Endodermal cell (in vitro differentiated cells): ENCODE measurements at regions not wholly inside any gene's neighbourhood (a gene's known extent, or its start where the extent isn't known, plus 50 kb on each side); places are given as distances from the start of the nearest gene placed in this dataset.
"Not testable (repeated sequence)": the region's sequence is repeated elsewhere in the genome, so short reads cannot be mapped to it uniquely, and the experiment has no call there.

ENCODE experiments used
- DNase-seq: peaks from one replicate; pipeline ENCODE4 v3.0.0-alpha.2; 2017
- H3K27ac ChIP-seq: 2 replicates; pipeline ENCODE4 v1.5.1; 2013; ENCODE audit warnings: mild to moderate bottlenecking, low read depth, low read length, moderate library complexity
- H3K27me3 ChIP-seq: 2 replicates; pipeline ENCODE4 v1.6.1; 2013; ENCODE audit warnings: mild to moderate bottlenecking, low read length, moderate library complexity; ENCODE audit not compliant: insufficient read depth, control insufficient read depth, poor library complexity, severe bottlenecking
- H3K36me3 ChIP-seq: 2 replicates; pipeline ENCODE4 v1.7.0; 2013; ENCODE audit warnings: mild to moderate bottlenecking, low read length, moderate library complexity; ENCODE audit not compliant: control insufficient read depth, insufficient read depth
- H3K4me1 ChIP-seq: one replicate; pipeline ENCODE4 v1.7.0; 2013; ENCODE audit warnings: low read length; ENCODE audit not compliant: control insufficient read depth, insufficient read depth
- H3K4me3 ChIP-seq: 2 replicates; pipeline ENCODE4 v1.5.1; 2013; ENCODE audit warnings: mild to moderate bottlenecking, low read length, moderate library complexity
- H3K9ac ChIP-seq: 2 replicates; pipeline ENCODE4 v1.6.1; 2013; ENCODE audit warnings: mild to moderate bottlenecking, low read length, moderate library complexity; ENCODE audit not compliant: poor library complexity, severe bottlenecking; ENCODE audit errors: extremely low read depth
- H3K9me3 ChIP-seq: 2 replicates; pipeline ENCODE4 v1.6.1; 2013; ENCODE audit warnings: mild to moderate bottlenecking, low read length, moderate library complexity; ENCODE audit not compliant: control insufficient read depth
- H3K27ac Mint-ChIP-seq: 2 replicates; pipeline ENCODE4 v1.8.0; 2020; ENCODE audit warnings: mixed read lengths
- H3K27me3 Mint-ChIP-seq: 2 replicates; pipeline ENCODE4 v1.8.0; 2021; ENCODE audit warnings: mild to moderate bottlenecking, mixed read lengths; ENCODE audit not compliant: insufficient read depth
- H3K36me3 Mint-ChIP-seq: 2 replicates; pipeline ENCODE4 v1.8.0; 2020; ENCODE audit warnings: low read depth, mixed read lengths
- H3K4me1 Mint-ChIP-seq: 2 replicates; pipeline ENCODE4 v1.8.0; 2020; ENCODE audit warnings: mixed read lengths
- H3K4me3 Mint-ChIP-seq: 2 replicates; pipeline ENCODE4 v1.8.0; 2020; ENCODE audit warnings: mild to moderate bottlenecking, moderate library complexity, mixed read lengths
- H3K9me3 Mint-ChIP-seq: 2 replicates; pipeline ENCODE4 v1.8.0; 2020; ENCODE audit warnings: mild to moderate bottlenecking, mixed read lengths
- CTCF ChIP-seq: fragments of 200-600 bp; sonication (generic); conservative IDR thresholded peaks from 2 replicates; pipeline ENCODE4 v1.5.0; 2021; ENCODE audit warnings: antibody characterized with exemption, mild to moderate bottlenecking
- WGBS, 2 experiments: methylation state at CpG; one replicate each; pipeline versions ENCODE4 v1.1.5 to v1.1.7; 2013; ENCODE audit warnings: missing lambda C conversion rate in 2 of 2, mixed read lengths in 1 of 2; ENCODE audit not compliant: insufficient coverage in 1 of 2, insufficient read length in 1 of 2; 5-methylcytosine and 5-hydroxymethylcytosine counted together

GRCh38 chr4:33940281-33940680 lies 2304.0 kb downstream of the ARAP2 start:
- Histone ChIP-seq H3K9me3 (no peaks in the 10 kb centered on the region), H3K36me3 (no peaks in the 10 kb centered on the region), H3K4me1 (no peaks in the 10 kb centered on the region), H3K4me3 (no peak overlapping the region), H3K9ac (no peak overlapping the region), H3K27ac (no peak overlapping the region), H3K27me3 (no peaks in the 10 kb centered on the region)
- DNase-seq = no peak
- Mint-ChIP-seq H3K4me3 (no peak overlapping the region), H3K27me3 (no peaks in the 10 kb centered on the region), H3K9me3 (no peaks in the 10 kb centered on the region), H3K36me3 (no peaks in the 10 kb centered on the region), H3K4me1 (no peaks in the 10 kb centered on the region), H3K27ac (no peak overlapping the region)
- no peak for TF ChIP-seq CTCF

- Mint-ChIP-seq H3K27ac (no peak overlapping the region), H3K9me3 (no peaks in the 10 kb centered on the region), H3K4me3 (no peak overlapping the region), H3K27me3 (no peaks in the 10 kb centered on the region), H3K4me1 (no peaks in the 10 kb centered on the region), H3K36me3 (no peaks in the 10 kb centered on the region)
- H3K9me3 ChIP-seq = no peaks in the 10 kb centered on the region
- H3K27ac ChIP-seq = no peak overlapping the region
- no peaks in the 10 kb centered on the region for H3K36me3 ChIP-seq
- no peak for TF ChIP-seq CTCF
- DNase-seq = no peak
- H3K9ac ChIP-seq = no peak overlapping the region
- no peak overlapping the region for H3K4me3 ChIP-seq
- WGBS, 2 experiments = 95% methylated on average over 1 of the region's 1 CpG; no CpG with 5 or more reads in 1 of the 2 experiments
- no peaks in the 10 kb centered on the region for H3K27me3 ChIP-seq
- no peaks in the 10 kb centered on the region for H3K4me1 ChIP-seq
Observed at GRCh38 chr4:33941854-33942253, 2302.5 kb downstream of the ARAP2 start.

DNA sequence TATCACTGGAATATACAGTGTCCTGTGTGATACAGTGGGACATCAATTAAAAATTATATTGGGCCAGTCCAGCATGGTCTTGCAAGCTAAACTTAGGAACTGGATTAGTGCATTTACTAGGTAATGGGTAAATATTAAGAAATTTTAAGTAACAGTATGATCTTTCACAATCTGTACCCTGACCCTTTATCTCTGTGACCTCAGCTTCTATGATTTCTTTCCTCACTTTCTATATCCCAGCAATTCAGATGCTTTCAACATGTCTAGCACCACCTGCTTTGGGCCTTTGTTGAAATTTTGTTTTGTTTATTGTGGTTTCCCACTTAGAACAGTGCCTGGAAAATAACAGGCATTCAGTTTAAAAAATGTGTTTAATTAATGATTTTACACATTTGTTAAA lies 2295.4 kb downstream of the ARAP2 start:
- H3K4me3 ChIP-seq = no peak overlapping the region
- no peaks in the 10 kb centered on the region for H3K4me1 Mint-ChIP-seq
- no peaks in the 10 kb centered on the region for H3K27me3 Mint-ChIP-seq
- no peaks in the 10 kb centered on the region for H3K36me3 ChIP-seq
- H3K27me3 ChIP-seq = no peaks in the 10 kb centered on the region
- TF ChIP-seq CTCF = no peak
- H3K4me3 Mint-ChIP-seq = no peak overlapping the region
- H3K27ac ChIP-seq = no peak overlapping the region
- H3K9me3 ChIP-seq = no peaks in the 10 kb centered on the region
- H3K4me1 ChIP-seq = no peaks in the 10 kb centered on the region
- DNase-seq = no peak
- no peak overlapping the region for H3K9ac ChIP-seq
- H3K27ac Mint-ChIP-seq = no peak overlapping the region
- H3K36me3 Mint-ChIP-seq = no peaks in the 10 kb centered on the region
- no peaks in the 10 kb centered on the region for H3K9me3 Mint-ChIP-seq

GRCh38 chr4:33953848-33954247 lies 2290.5 kb downstream of the ARAP2 start:
- not testable (repeated sequence) for H3K4me1 ChIP-seq, H3K27ac ChIP-seq, H3K9me3 Mint-ChIP-seq, H3K27me3 Mint-ChIP-seq, H3K9ac ChIP-seq, H3K27ac Mint-ChIP-seq, H3K9me3 ChIP-seq, H3K36me3 Mint-ChIP-seq, H3K4me3 Mint-ChIP-seq, H3K36me3 ChIP-seq, H3K4me1 Mint-ChIP-seq, H3K4me3 ChIP-seq, DNase-seq, H3K27me3 ChIP-seq
- WGBS, 2 experiments = 69 to 97% methylated on average over 4 of the region's 4 CpGs
